Mesothelial cell of epicardium (in vitro differentiated cells): ENCODE measurements at regions not wholly inside any gene's neighbourhood (a gene's known extent, or its start where the extent isn't known, plus 50 kb on each side); places are given as distances from the start of the nearest gene placed in this dataset.
A peak's percentile ranks its signal among the peaks of the same experiment; 100 is the strongest.
"Not testable (repeated sequence)": the region's sequence is repeated elsewhere in the genome, so short reads cannot be mapped to it uniquely, and the experiment has no call there.

Source experiments
- DNase-seq, 2 experiments: peaks; one replicate each; pipeline ENCODE4 v3.0.0; 2021; ENCODE audit warnings: low spot score in 2 of 2; ENCODE audit not compliant: unreplicated experiment in 2 of 2
- H3K27ac Mint-ChIP-seq: 2 replicates; pipeline ENCODE4 v1.8.0; 2021; ENCODE audit warnings: mixed read lengths
- H3K27me3 Mint-ChIP-seq: 2 replicates; pipeline ENCODE4 v1.8.0; 2021; ENCODE audit warnings: low read depth, mixed read lengths
- H3K36me3 Mint-ChIP-seq: 2 replicates; pipeline ENCODE4 v1.8.0; 2021; ENCODE audit warnings: mixed read lengths
- H3K4me1 Mint-ChIP-seq: 2 replicates; pipeline ENCODE4 v1.8.0; 2021; ENCODE audit warnings: mixed read lengths
- H3K4me3 Mint-ChIP-seq: 2 replicates; pipeline ENCODE4 v1.8.0; 2021; ENCODE audit warnings: mild to moderate bottlenecking, moderate library complexity, mixed read lengths
- H3K9me3 Mint-ChIP-seq: 2 replicates; pipeline ENCODE4 v1.8.0; 2021; ENCODE audit warnings: mixed read lengths
- CTCF ChIP-seq: fragments of 200-600 bp; sonication (generic); IDR thresholded peaks from one replicate; pipeline ENCODE4 v1.5.0; 2021; ENCODE audit warnings: antibody characterized with exemption; ENCODE audit not compliant: unreplicated experiment

GRCh38 chr16:51845586-51846305 lies 694.7 kb upstream of the SALL1 start:
- Mint-ChIP-seq H3K27ac (no peak overlapping the region), H3K36me3 (no peaks in the 10 kb centered on the region), H3K4me3 (no peak overlapping the region), H3K27me3 (no peaks in the 10 kb centered on the region), H3K9me3 (no peaks in the 10 kb centered on the region), H3K4me1 (no peaks in the 10 kb centered on the region)
- DNase-seq = no peak
- no peak for TF ChIP-seq CTCF

GRCh38 chr16:51839727-51840462 lies 688.8 kb upstream of the SALL1 start:
- H3K36me3 Mint-ChIP-seq = no peaks in the 10 kb centered on the region

GRCh38 chr16:51834794-51835193 lies 683.7 kb upstream of the SALL1 start:
- Mint-ChIP-seq H3K27ac (no peak overlapping the region), H3K27me3 (peaks cover 2% of the 10 kb centered on the region), H3K9me3 (peaks cover 5% of the 10 kb centered on the region), H3K36me3 (no peaks in the 10 kb centered on the region), H3K4me1 (peaks cover 5% of the 10 kb centered on the region), H3K4me3 (no peak overlapping the region)
- no peak for DNase-seq
- TF ChIP-seq CTCF = no peak

More at GRCh38 chr16:51839727-51840462, 688.8 kb upstream of the SALL1 start:
- Mint-ChIP-seq H3K27ac (no peak overlapping the region), H3K4me1 (peaks cover 7% of the 10 kb centered on the region), H3K27me3 (no peaks in the 10 kb centered on the region), H3K9me3 (peaks cover 5% of the 10 kb centered on the region), H3K4me3 (no peak overlapping the region)
- no peak for DNase-seq
- no peak for TF ChIP-seq CTCF

- H3K27ac Mint-ChIP-seq = peak overlapping the region; percentile 55
- no peaks in the 10 kb centered on the region for H3K4me1 Mint-ChIP-seq
- no peak overlapping the region for H3K4me3 Mint-ChIP-seq
- no peaks in the 10 kb centered on the region for H3K36me3 Mint-ChIP-seq
- no peak for TF ChIP-seq CTCF
- no peak for DNase-seq
- H3K27me3 Mint-ChIP-seq = peaks cover 2% of the 10 kb centered on the region
- peaks cover 5% of the 10 kb centered on the region for H3K9me3 Mint-ChIP-seq
Observed at GRCh38 chr16:51834133-51834532, 683.1 kb upstream of the SALL1 start.

GRCh38 chr16:51831595-51832367 lies 680.7 kb upstream of the SALL1 start:
- Mint-ChIP-seq H3K4me3 (no peak overlapping the region), H3K4me1 (no peaks in the 10 kb centered on the region), H3K9me3 (peaks cover 5% of the 10 kb centered on the region), H3K36me3 (no peaks in the 10 kb centered on the region), H3K27me3 (peaks cover 4% of the 10 kb centered on the region), H3K27ac (no peak overlapping the region)
- no peak for TF ChIP-seq CTCF
- DNase-seq = no peak

GRCh38 chr16:51831034-51831433 lies 680.0 kb upstream of the SALL1 start:
- H3K4me1 Mint-ChIP-seq, H3K9me3 Mint-ChIP-seq, H3K27ac Mint-ChIP-seq, DNase-seq, H3K4me3 Mint-ChIP-seq, H3K36me3 Mint-ChIP-seq, H3K27me3 Mint-ChIP-seq: not testable (repeated sequence)
